ENCODE measurements at regions not wholly inside any gene's neighbourhood (a gene's known extent, or its start where the extent isn't known, plus 50 kb on each side); places are given as distances from the start of the nearest gene placed in this dataset.
A peak's percentile ranks its signal among the peaks of the same experiment; 100 is the strongest.
"Not testable (repeated sequence)": the region's sequence is repeated elsewhere in the genome, so short reads cannot be mapped to it uniquely, and the experiment has no call there.

DNA sequence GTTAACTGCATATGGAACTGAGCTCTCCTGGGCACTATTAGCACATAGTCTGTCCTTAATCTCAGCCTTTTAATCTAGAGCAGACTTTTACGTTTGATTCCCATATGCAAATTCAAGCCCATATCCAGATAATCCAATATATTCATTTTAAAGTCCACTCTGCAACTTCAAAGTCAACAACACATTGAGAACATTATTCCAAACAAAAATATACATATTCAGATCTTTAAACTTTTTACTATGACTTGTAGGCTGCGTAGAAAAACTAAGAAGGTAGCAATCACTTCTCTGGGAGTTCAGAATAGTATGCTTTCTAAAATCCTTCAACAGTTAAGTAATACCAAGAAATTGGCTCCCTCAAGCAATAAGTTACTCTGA lies 499.4 kb downstream of the SPATA31D1 start:
- no peak overlapping the region for H3K27ac Mint-ChIP-seq (ENCODE audit: unreplicated experiment)
- TF ChIP-seq, protein P1, sequence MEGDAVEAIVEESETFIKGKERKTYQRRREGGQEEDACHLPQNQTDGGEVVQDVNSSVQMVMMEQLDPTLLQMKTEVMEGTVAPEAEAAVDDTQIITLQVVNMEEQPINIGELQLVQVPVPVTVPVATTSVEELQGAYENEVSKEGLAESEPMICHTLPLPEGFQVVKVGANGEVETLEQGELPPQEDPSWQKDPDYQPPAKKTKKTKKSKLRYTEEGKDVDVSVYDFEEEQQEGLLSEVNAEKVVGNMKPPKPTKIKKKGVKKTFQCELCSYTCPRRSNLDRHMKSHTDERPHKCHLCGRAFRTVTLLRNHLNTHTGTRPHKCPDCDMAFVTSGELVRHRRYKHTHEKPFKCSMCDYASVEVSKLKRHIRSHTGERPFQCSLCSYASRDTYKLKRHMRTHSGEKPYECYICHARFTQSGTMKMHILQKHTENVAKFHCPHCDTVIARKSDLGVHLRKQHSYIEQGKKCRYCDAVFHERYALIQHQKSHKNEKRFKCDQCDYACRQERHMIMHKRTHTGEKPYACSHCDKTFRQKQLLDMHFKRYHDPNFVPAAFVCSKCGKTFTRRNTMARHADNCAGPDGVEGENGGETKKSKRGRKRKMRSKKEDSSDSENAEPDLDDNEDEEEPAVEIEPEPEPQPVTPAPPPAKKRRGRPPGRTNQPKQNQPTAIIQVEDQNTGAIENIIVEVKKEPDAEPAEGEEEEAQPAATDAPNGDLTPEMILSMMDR (IDR thresholded peaks at IDR 0.05; ENCODE audit: unreplicated experiment): no peak
- H3K4me3 Mint-ChIP-seq (ENCODE audit: unreplicated experiment): no peak overlapping the region
- H3K4me1 Mint-ChIP-seq (ENCODE audit: unreplicated experiment): peaks cover 23% of the 10 kb centered on the region
- DNase-seq (ENCODE audit: low spot score): no peak
- H3K36me3 Mint-ChIP-seq (ENCODE audit: low read depth, unreplicated experiment): no peaks in the 10 kb centered on the region
- peaks cover 6% of the 10 kb centered on the region for H3K27me3 Mint-ChIP-seq (ENCODE audit: unreplicated experiment)
- H3K9me3 Mint-ChIP-seq (ENCODE audit: unreplicated experiment): no peaks in the 10 kb centered on the region

DNA sequence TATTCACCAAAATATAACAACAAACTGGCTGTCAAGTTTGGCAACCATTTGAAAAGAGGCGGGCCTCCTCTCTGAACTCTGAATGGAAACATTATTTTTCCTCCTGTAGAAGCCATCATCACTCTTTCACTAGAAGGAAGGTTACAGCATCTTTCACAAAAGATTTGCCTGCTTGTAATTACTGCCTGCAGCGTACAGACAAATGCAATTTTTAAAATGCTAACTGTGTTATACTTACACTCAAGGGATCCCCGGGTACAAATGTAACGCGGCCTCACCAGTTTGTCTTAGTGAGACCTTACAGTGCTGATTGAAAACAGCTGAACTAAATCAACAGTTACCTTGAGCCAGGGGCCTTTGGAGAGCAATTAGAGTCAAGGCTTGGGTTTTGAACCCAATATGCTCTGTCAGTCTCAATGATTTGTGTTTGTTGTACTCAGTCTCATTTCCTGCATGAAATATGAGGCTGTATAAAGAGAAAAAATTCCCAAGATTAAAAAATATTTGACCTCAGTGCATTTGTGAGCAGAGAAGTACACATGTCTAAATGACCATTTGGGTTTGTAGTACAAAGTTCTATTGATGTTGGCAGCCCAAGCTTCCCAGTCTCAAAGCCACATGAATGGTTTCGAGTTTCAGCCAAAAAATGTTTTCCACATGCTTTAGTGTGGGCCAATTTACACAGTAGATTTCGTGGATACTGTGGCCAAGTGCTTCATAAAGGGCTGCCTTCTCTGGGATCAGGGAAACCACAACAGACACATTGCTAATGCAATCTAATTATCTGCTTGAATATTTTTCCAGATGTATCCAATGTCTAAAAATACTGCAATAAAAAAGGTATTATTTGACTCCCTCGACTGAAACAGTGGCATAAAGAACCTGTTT lies 500.0 kb downstream of the SPATA31D1 start:
- Mint-ChIP-seq H3K9me3 (ENCODE audit: unreplicated experiment) (no peaks in the 10 kb centered on the region), H3K4me3 (ENCODE audit: unreplicated experiment) (no peak overlapping the region), H3K36me3 (ENCODE audit: low read depth, unreplicated experiment) (no peaks in the 10 kb centered on the region), H3K27ac (ENCODE audit: unreplicated experiment) (no peak overlapping the region), H3K4me1 (ENCODE audit: unreplicated experiment) (peaks cover 17% of the 10 kb centered on the region), H3K27me3 (ENCODE audit: unreplicated experiment) (peaks cover 6% of the 10 kb centered on the region)
- TF ChIP-seq, protein P1 (IDR thresholded peaks at IDR 0.05; ENCODE audit: unreplicated experiment): no peak
- DNase-seq (ENCODE audit: low spot score): no peak

DNA sequence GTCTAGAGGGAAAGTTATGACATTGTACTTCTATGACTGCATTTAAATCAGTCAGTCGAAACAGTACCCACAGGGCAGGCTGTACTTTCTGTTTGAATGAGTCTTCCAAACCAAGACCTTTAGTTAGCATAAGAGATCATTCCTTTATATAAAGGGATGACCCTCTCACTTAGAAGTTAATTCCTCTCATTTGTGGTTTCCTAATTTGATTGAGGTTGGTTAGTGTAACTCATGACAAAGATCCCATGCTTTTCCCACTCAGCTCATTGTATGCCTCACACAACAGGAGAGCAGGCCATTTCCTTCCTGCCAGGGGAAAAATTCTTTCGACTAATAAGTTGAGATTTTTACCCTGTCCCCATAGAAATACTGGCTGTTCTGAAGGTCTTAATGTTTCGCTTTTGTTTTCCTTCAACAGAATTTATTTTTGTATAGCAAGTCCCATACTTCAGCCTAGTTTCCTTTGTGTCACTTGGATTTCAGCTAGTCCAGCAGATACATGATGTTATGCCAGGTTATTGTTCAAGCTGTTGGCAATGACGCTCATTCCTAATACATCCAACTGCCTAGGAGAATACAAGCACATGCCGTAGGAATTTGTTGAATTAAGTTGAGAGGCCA lies 500.7 kb downstream of the SPATA31D1 start:
- no peaks in the 10 kb centered on the region for H3K36me3 Mint-ChIP-seq (ENCODE audit: low read depth, unreplicated experiment)
- H3K4me3 Mint-ChIP-seq (ENCODE audit: unreplicated experiment): no peak overlapping the region
- no peak for DNase-seq (ENCODE audit: low spot score)
- no peaks in the 10 kb centered on the region for H3K9me3 Mint-ChIP-seq (ENCODE audit: unreplicated experiment)
- peaks cover 4% of the 10 kb centered on the region for H3K27me3 Mint-ChIP-seq (ENCODE audit: unreplicated experiment)
- peaks cover 13% of the 10 kb centered on the region for H3K4me1 Mint-ChIP-seq (ENCODE audit: unreplicated experiment)
- peak overlapping the region; percentile 75 for H3K27ac Mint-ChIP-seq (ENCODE audit: unreplicated experiment)
- TF ChIP-seq, protein P1 (IDR thresholded peaks at IDR 0.05; ENCODE audit: unreplicated experiment): no peak

DNA sequence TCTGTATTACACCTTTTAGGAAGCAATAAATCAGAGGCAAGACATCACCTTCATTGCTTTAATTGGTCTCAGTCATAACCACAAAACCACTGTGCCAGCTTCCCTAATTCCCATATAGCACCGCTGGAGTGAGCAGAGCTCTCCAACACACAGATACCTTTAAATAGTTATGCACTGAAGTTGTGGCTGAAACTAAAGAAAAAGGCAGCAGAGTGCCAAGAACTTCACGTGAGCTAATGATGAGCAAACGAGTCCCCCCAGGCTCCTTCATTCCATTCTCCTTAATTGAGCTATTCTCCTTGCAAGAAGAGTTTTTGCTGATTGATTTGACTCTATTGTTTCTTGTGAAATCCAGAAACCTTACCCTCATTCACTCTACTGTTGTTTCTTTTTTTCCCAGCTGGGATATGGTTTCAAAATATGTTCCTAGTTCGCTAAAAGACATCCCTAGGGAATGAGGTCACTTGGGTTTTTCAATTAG lies 501.5 kb downstream of the SPATA31D1 start:
- no peak for DNase-seq (ENCODE audit: low spot score)
- Mint-ChIP-seq H3K4me3 (ENCODE audit: unreplicated experiment) (no peak overlapping the region), H3K4me1 (ENCODE audit: unreplicated experiment) (peaks cover 10% of the 10 kb centered on the region), H3K27me3 (ENCODE audit: unreplicated experiment) (peaks cover 4% of the 10 kb centered on the region), H3K27ac (ENCODE audit: unreplicated experiment) (no peak overlapping the region), H3K36me3 (ENCODE audit: low read depth, unreplicated experiment) (no peaks in the 10 kb centered on the region), H3K9me3 (ENCODE audit: unreplicated experiment) (no peaks in the 10 kb centered on the region)
- TF ChIP-seq, protein P1 (IDR thresholded peaks at IDR 0.05; ENCODE audit: unreplicated experiment): no peak

DNA sequence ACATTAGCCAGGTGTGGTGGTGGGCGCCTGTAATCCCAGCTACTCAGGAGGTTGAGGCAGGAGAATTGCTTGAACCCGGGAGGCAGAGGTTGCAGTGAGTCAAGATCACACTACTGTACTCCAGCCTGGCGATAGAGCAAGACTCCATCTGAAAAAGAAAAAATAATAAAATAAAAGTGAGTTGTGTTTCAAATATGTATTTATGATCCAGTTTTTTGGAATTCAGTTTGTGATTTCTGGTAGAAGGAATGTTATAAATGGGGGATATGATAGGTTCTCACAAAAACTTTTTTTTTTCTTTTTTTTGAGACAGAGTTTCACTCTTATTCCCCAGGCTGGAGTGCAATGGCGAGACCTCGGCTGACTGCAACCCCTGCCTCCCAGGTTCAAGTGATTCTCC lies 502.2 kb downstream of the SPATA31D1 start:
- not testable (repeated sequence) for DNase-seq (ENCODE audit: low spot score); H3K9me3 Mint-ChIP-seq (ENCODE audit: unreplicated experiment); H3K4me3 Mint-ChIP-seq (ENCODE audit: unreplicated experiment); H3K36me3 Mint-ChIP-seq (ENCODE audit: low read depth, unreplicated experiment); H3K27me3 Mint-ChIP-seq (ENCODE audit: unreplicated experiment); H3K27ac Mint-ChIP-seq (ENCODE audit: unreplicated experiment)
- peaks cover 10% of the 10 kb centered on the region for H3K4me1 Mint-ChIP-seq (ENCODE audit: unreplicated experiment)

Measured in endothelial cell (in vitro differentiated cells).